Neutrophil (primary cell): ENCODE measurements at regions not wholly inside any gene's neighbourhood (a gene's known extent, or its start where the extent isn't known, plus 50 kb on each side); places are given as distances from the start of the nearest gene placed in this dataset.

Source experiments
- H3K27ac ChIP-seq: fragments of 200-600 bp; sonication (generic); 2 replicates; pipeline ENCODE4 v1.5.1; 2016; ENCODE audit warnings: mild to moderate bottlenecking, moderate library complexity
- H3K27me3 ChIP-seq: fragments of 200-600 bp; sonication (generic); 2 replicates; pipeline ENCODE4 v1.6.0; 2016; ENCODE audit warnings: mild to moderate bottlenecking
- H3K36me3 ChIP-seq: fragments of 200-600 bp; sonication (generic); 2 replicates; pipeline ENCODE4 v1.5.1; 2017
- H3K4me1 ChIP-seq, 2 experiments: fragments of 200-600 bp in 1 of 2; sonication (generic) in 1 of 2; 1 replicate in 1 of 2; 2 replicates in 1 of 2; pipeline versions ENCODE4 v1.5.1 to v1.6.1; 2013 to 2016; ENCODE audit warnings: low read depth in 1 of 2, low read length in 1 of 2, mild to moderate bottlenecking in 1 of 2, moderate library complexity in 1 of 2; ENCODE audit not compliant: control insufficient read depth in 1 of 2, insufficient read depth in 1 of 2
- H3K4me3 ChIP-seq, 2 experiments: fragments of 200-600 bp in 1 of 2; sonication (generic) in 1 of 2; 1 replicate in 1 of 2; 2 replicates in 1 of 2; pipeline ENCODE4 v1.5.1; 2013 to 2016; ENCODE audit warnings: low read depth in 1 of 2, low read length in 1 of 2, mild to moderate bottlenecking in 1 of 2, moderate library complexity in 1 of 2
- H3K9me3 ChIP-seq: fragments of 200-600 bp; sonication (generic); 2 replicates; pipeline ENCODE4 v1.5.1; 2016
- TF ChIP-seq, protein P1 (sequence below): fragments of 200-600 bp; sonication (generic); IDR thresholded peaks from 2 replicates; pipeline ENCODE4 v1.5.1; 2016; ENCODE audit warnings: antibody characterized with exemption

DNA sequence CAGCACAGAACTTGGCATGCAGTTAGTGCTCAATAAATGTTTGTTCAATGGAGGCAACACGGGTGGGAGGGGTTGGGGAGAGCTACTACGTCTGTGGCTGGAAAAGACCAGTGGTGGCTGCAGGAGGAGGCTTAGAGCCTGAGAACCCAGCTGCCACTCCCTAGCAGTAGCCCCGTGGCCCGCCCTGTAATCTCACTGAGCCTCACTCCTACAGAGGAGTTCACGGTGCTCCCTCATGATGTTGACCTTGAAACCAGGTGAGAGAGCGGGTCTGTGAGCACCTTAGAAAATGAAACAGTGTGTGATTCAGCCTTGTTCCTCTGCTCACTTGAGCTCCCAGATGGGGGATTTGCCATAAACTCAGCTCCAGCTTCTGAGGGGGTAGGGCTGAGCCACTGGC, 299.6 kb downstream of the NPHP4 start:
- no peak overlapping the region for H3K4me3 ChIP-seq
- TF ChIP-seq, protein P1, sequence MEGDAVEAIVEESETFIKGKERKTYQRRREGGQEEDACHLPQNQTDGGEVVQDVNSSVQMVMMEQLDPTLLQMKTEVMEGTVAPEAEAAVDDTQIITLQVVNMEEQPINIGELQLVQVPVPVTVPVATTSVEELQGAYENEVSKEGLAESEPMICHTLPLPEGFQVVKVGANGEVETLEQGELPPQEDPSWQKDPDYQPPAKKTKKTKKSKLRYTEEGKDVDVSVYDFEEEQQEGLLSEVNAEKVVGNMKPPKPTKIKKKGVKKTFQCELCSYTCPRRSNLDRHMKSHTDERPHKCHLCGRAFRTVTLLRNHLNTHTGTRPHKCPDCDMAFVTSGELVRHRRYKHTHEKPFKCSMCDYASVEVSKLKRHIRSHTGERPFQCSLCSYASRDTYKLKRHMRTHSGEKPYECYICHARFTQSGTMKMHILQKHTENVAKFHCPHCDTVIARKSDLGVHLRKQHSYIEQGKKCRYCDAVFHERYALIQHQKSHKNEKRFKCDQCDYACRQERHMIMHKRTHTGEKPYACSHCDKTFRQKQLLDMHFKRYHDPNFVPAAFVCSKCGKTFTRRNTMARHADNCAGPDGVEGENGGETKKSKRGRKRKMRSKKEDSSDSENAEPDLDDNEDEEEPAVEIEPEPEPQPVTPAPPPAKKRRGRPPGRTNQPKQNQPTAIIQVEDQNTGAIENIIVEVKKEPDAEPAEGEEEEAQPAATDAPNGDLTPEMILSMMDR = no peak

DNA sequence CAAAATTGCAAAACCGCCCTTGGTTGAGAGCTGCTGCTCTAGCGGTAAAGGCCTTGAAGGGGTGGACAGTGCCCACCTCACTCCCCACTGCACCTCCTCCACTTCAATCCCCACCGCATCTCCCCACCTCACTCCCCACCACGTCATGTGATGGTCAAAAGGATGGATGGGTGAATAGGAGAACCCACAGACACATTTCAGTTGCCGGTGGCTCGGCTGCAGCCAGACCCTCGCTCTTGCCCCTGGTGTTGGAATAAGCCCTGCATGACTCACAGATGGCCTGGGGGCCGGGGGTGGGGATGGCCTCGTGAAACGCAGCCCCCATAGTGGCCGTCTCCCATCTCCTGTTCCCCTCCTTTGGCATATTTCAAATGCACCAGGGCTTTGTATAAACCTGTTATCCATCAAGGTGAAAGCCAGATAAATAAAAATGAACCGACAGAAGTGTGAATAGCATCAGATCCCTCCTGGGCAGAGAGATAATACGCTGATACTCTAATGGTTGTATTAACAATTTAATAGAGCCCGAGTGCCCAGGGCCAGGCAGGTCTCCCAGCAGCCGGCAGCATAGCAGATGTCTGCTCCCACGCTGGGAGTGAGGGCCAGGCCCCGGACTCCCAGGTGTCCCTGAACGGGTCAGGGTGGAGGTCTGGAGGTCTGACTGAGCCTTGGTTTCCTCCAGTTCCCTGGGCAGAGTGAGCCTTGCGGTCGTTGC, 300.3 kb downstream of the NPHP4 start:
- H3K9me3 ChIP-seq = no peaks in the 10 kb centered on the region
- H3K4me3 ChIP-seq = no peak overlapping the region
- H3K4me1 ChIP-seq = no peaks in the 10 kb centered on the region
- TF ChIP-seq, protein P1 = no peak
- H3K27me3 ChIP-seq = peaks cover 2% of the 10 kb centered on the region
- no peaks in the 10 kb centered on the region for H3K36me3 ChIP-seq
- no peak overlapping the region for H3K27ac ChIP-seq

More for the DNA sequence above, 299.6 kb downstream of the NPHP4 start:
- no peak overlapping the region for H3K27ac ChIP-seq
- H3K36me3 ChIP-seq = no peaks in the 10 kb centered on the region
- peaks cover 2% of the 10 kb centered on the region for H3K27me3 ChIP-seq
- H3K9me3 ChIP-seq = no peaks in the 10 kb centered on the region
- H3K4me1 ChIP-seq = no peaks in the 10 kb centered on the region

DNA sequence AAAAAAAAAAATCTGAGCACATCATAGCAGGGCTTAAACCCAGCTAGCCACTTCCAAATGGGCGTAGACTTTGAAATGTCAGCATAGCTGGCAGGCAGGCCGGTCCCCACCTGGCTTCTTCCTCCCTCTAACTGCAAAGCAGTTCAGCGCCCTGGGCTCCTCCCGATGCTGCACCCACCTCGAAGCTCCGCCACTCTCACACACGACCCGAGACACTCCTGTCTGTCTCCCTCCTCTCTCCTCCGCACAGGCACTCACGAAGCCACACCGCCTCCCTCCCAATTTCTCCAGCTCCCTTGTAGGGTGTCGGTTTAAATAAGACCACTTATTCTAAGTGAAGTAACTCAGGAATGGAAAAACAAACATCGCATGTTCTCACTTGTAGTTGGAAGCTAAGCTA, 301.3 kb downstream of the NPHP4 start:
- Histone ChIP-seq H3K27me3 (no peaks in the 10 kb centered on the region), H3K9me3 (no peaks in the 10 kb centered on the region), H3K4me3 (no peak overlapping the region), H3K4me1 (no peaks in the 10 kb centered on the region), H3K36me3 (no peaks in the 10 kb centered on the region), H3K27ac (no peak overlapping the region)
- TF ChIP-seq, protein P1 = no peak

DNA sequence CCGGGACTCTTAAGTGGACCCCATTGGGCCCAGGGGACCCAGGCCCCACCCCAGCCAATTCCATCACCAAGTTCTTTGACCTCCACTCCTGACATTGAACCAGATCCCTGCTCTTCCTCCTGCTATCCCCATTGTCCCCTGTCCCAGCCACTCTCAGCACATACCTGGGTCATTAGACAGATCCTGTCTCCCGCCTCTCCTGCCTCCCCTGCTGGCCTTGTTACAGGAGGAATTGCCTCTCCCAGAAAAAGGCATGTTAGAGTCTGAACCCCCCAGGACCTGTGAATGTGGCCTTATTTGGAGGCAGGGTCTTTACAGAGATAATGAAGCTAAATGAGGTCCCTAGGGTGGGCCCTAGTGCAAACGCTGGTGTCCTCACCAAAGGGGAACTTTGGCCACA, 301.9 kb downstream of the NPHP4 start:
- Histone ChIP-seq H3K27me3 (no peaks in the 10 kb centered on the region), H3K4me1 (no peaks in the 10 kb centered on the region), H3K36me3 (no peaks in the 10 kb centered on the region), H3K4me3 (no peak overlapping the region), H3K9me3 (no peaks in the 10 kb centered on the region), H3K27ac (no peak overlapping the region)
- TF ChIP-seq, protein P1 = no peak

DNA sequence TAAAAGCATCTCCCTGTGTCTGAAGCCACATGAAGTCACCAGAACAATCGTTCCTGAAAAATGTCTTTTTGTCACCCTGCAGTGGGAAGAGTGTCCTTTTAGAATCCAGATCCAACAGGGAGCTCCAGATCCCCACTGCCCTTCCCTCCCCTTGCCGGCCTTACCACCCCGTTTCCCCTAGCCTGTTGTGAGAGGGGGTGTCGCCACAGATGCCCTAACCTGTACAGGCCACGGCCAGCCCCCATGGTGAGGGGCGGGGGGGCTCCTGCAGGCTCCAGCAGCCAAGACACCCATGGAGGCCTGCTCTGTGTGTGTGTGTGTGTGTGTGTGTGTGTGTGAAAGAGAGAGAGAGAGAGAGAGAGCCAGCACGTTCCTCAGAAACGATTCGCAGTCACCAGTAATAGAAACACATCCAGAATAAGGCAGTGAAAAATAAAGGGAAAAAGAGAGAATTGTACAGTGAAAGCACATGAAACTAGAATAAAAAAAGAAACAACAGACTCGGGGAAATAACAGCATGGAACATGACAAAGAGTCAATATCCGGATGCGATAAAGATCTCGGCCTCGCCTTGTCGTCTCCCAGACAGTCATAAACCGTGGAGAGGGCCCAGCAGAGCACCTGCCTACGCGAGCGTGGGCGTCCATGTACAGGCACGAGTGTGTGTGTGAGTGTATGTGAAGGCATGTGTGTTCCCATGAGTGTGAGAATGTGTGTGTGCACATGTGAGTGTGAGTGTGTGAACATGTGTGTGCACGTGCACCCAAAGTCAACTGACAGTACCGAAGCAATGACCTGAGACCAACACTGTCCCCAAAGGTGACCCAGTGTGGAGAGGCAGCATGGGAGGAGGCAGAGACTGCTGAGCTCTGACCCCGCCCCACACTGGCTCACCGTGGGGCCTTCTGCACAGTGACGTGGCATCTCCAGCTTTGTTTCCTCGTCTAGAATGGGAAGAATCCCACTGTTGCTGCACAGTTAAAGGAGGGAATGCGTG, 303.8 kb downstream of the NPHP4 start:
- H3K36me3 ChIP-seq = no peaks in the 10 kb centered on the region
- H3K4me3 ChIP-seq = no peak overlapping the region
- TF ChIP-seq, protein P1 = no peak
- H3K27ac ChIP-seq = no peak overlapping the region
- H3K27me3 ChIP-seq = no peaks in the 10 kb centered on the region
- H3K4me1 ChIP-seq = no peaks in the 10 kb centered on the region
- H3K9me3 ChIP-seq = no peaks in the 10 kb centered on the region
